GM21381 (cell line): ENCODE measurements at regions not wholly inside any gene's neighbourhood (a gene's known extent, or its start where the extent isn't known, plus 50 kb on each side); places are given as distances from the start of the nearest gene placed in this dataset.
A peak's percentile ranks its signal among the peaks of the same experiment; 100 is the strongest.

ENCODE experiments used
- ATAC-seq: cut with Tn5 transposase; IDR thresholded peaks from one replicate; pipeline ENCODE4 v1.9.1; 2021; ENCODE audit warnings: mild to moderate bottlenecking, moderate library complexity; ENCODE audit not compliant: unreplicated experiment

GRCh38 chr6:151753581-151753980 is 53.9 kb upstream of the ESR1 start:
- ATAC-seq = no peak

DNA sequence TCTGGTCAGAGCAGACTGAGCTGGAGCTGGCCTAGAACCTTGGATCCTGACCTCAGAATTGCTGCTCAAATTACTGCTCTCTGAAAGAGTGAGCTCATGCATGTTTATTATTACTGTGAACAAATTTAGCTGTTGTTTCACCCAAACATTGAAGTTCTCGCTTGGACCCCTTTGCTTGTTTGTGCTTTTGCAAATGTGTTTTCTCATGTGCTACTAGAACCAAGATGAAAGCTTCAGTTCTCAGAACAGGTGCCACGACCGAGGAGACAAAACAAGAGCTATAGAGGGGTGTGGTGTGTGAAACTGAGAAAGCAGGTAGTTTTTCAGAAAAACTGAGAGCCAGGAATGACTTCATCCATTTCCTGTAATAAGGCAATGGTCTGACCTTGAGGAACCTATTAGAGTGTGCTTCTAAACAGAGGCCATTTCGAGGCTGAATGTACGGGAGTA is 50.0 kb upstream of the ESR1 start:
- peak; percentile 98 for ATAC-seq
